Activated T-helper 1 cell treated with anti-CD3 and anti-CD28 coated beads, Interleukin-12 subunit alpha, Interleukin-12 subunit beta, Interleukin-2, Interleukin-4 antibody, amounts not matched to agents 30 ng/mL and 10 ng/mL and 1 ng/mL, durations not matched to agents 14 hours and 24 hours and 36 hours (primary cell): ENCODE measurements at regions not wholly inside any gene's neighbourhood (a gene's known extent, or its start where the extent isn't known, plus 50 kb on each side); places are given as distances from the start of the nearest gene placed in this dataset.

Source experiments
- DNase-seq: peaks from one replicate; pipeline ENCODE4 v3.0.0; 2021; ENCODE audit warnings: low spot score
- H3K27ac Mint-ChIP-seq: one replicate; pipeline ENCODE4 v1.8.0; 2021; ENCODE audit warnings: mild to moderate bottlenecking, mixed read lengths
- H3K27me3 Mint-ChIP-seq: one replicate; pipeline ENCODE4 v1.8.0; 2022; ENCODE audit warnings: mild to moderate bottlenecking, moderate library complexity, mixed read lengths; ENCODE audit not compliant: insufficient read depth
- H3K36me3 Mint-ChIP-seq: one replicate; pipeline ENCODE4 v1.8.0; 2021; ENCODE audit warnings: low read depth, mixed read lengths
- H3K4me1 Mint-ChIP-seq: one replicate; pipeline ENCODE4 v1.8.0; 2021; ENCODE audit warnings: low read depth, mixed read lengths
- H3K4me3 Mint-ChIP-seq: one replicate; pipeline ENCODE4 v1.8.0; 2021; ENCODE audit warnings: mild to moderate bottlenecking, moderate library complexity, mixed read lengths
- H3K9me3 Mint-ChIP-seq: one replicate; pipeline ENCODE4 v1.8.0; 2021; ENCODE audit warnings: mixed read lengths
- intact Hi-C: fragments of 100-400 bp; cut with micrococcal nuclease; formaldehyde crosslinking; loops from one replicate; pipeline ENCODE4 v1.15.1; 2024

- Mint-ChIP-seq H3K27me3 (peaks cover 19% of the 10 kb centered on the region), H3K27ac (no peak overlapping the region), H3K36me3 (no peaks in the 10 kb centered on the region), H3K9me3 (no peaks in the 10 kb centered on the region), H3K4me1 (no peaks in the 10 kb centered on the region), H3K4me3 (no peak overlapping the region)
- no peak for DNase-seq
- intact Hi-C loops = no loop called here
Observed at GRCh38 chr12:25424211-25424731, 128.8 kb downstream of the LMNTD1 start.

- intact Hi-C loops = no loop called here
- DNase-seq = no peak
- Mint-ChIP-seq H3K27ac (no peak overlapping the region), H3K27me3 (peaks cover 21% of the 10 kb centered on the region), H3K4me1 (no peaks in the 10 kb centered on the region), H3K4me3 (no peak overlapping the region), H3K36me3 (no peaks in the 10 kb centered on the region), H3K9me3 (no peaks in the 10 kb centered on the region)
Observed at GRCh38 chr12:25423355-25424050, 129.6 kb downstream of the LMNTD1 start.

- no peak overlapping the region for H3K27ac Mint-ChIP-seq
- no peak for DNase-seq
- H3K36me3 Mint-ChIP-seq = no peaks in the 10 kb centered on the region
- peaks cover 18% of the 10 kb centered on the region for H3K27me3 Mint-ChIP-seq
- H3K4me1 Mint-ChIP-seq = no peaks in the 10 kb centered on the region
- H3K9me3 Mint-ChIP-seq = no peaks in the 10 kb centered on the region
- no peak overlapping the region for H3K4me3 Mint-ChIP-seq
- intact Hi-C loops = no loop called here
Observed at GRCh38 chr12:25422241-25422640, 130.8 kb downstream of the LMNTD1 start.

- intact Hi-C loops = no loop called here
- Mint-ChIP-seq H3K4me1 (no peaks in the 10 kb centered on the region), H3K36me3 (no peaks in the 10 kb centered on the region), H3K9me3 (no peaks in the 10 kb centered on the region), H3K27ac (no peak overlapping the region), H3K4me3 (no peak overlapping the region), H3K27me3 (peaks cover 21% of the 10 kb centered on the region)
- DNase-seq = no peak
Observed at GRCh38 chr12:25421651-25422167, 131.4 kb downstream of the LMNTD1 start.

- no peaks in the 10 kb centered on the region for H3K4me1 Mint-ChIP-seq
- intact Hi-C loops = no loop called here
- peaks cover 18% of the 10 kb centered on the region for H3K27me3 Mint-ChIP-seq
- H3K36me3 Mint-ChIP-seq = no peaks in the 10 kb centered on the region
- H3K27ac Mint-ChIP-seq = no peak overlapping the region
- DNase-seq = no peak
- H3K4me3 Mint-ChIP-seq = no peak overlapping the region
- H3K9me3 Mint-ChIP-seq = no peaks in the 10 kb centered on the region
Observed at GRCh38 chr12:25420116-25420515, 133.0 kb downstream of the LMNTD1 start.

- H3K9me3 Mint-ChIP-seq = no peaks in the 10 kb centered on the region
- intact Hi-C loops = no loop called here
- H3K27me3 Mint-ChIP-seq = peaks cover 18% of the 10 kb centered on the region
- no peak overlapping the region for H3K4me3 Mint-ChIP-seq
- H3K36me3 Mint-ChIP-seq = no peaks in the 10 kb centered on the region
- DNase-seq = no peak
- H3K27ac Mint-ChIP-seq = no peak overlapping the region
- H3K4me1 Mint-ChIP-seq = no peaks in the 10 kb centered on the region
Observed at GRCh38 chr12:25419595-25419994, 133.5 kb downstream of the LMNTD1 start.

- Mint-ChIP-seq H3K27me3 (peaks cover 18% of the 10 kb centered on the region), H3K4me3 (no peak overlapping the region), H3K4me1 (no peaks in the 10 kb centered on the region), H3K36me3 (no peaks in the 10 kb centered on the region), H3K27ac (no peak overlapping the region), H3K9me3 (no peaks in the 10 kb centered on the region)
- no peak for DNase-seq
- intact Hi-C loops = no loop called here
Observed at GRCh38 chr12:25417071-25417470, 136.0 kb downstream of the LMNTD1 start.

- H3K4me3 Mint-ChIP-seq = no peak overlapping the region
- peaks cover 18% of the 10 kb centered on the region for H3K27me3 Mint-ChIP-seq
- no peak for DNase-seq
- no peaks in the 10 kb centered on the region for H3K4me1 Mint-ChIP-seq
- H3K9me3 Mint-ChIP-seq = no peaks in the 10 kb centered on the region
- no peak overlapping the region for H3K27ac Mint-ChIP-seq
- no peaks in the 10 kb centered on the region for H3K36me3 Mint-ChIP-seq
- intact Hi-C loops = no loop called here
Observed at GRCh38 chr12:25416516-25416915, 136.6 kb downstream of the LMNTD1 start.

- no peak overlapping the region for H3K4me3 Mint-ChIP-seq
- no peaks in the 10 kb centered on the region for H3K36me3 Mint-ChIP-seq
- intact Hi-C loops = no loop called here
- no peaks in the 10 kb centered on the region for H3K9me3 Mint-ChIP-seq
- H3K27me3 Mint-ChIP-seq = peaks cover 13% of the 10 kb centered on the region
- DNase-seq = no peak
- no peak overlapping the region for H3K27ac Mint-ChIP-seq
- H3K4me1 Mint-ChIP-seq = no peaks in the 10 kb centered on the region
Observed at GRCh38 chr12:25415004-25415403, 138.1 kb downstream of the LMNTD1 start.

GRCh38 chr12:25412735-25413134, 140.3 kb downstream of the LMNTD1 start:
- Mint-ChIP-seq H3K27ac (no peak overlapping the region), H3K27me3 (peaks cover 5% of the 10 kb centered on the region), H3K4me3 (no peak overlapping the region), H3K4me1 (no peaks in the 10 kb centered on the region), H3K9me3 (no peaks in the 10 kb centered on the region), H3K36me3 (no peaks in the 10 kb centered on the region)
- intact Hi-C loops = no loop called here
- no peak for DNase-seq

GRCh38 chr12:25404955-25405354, 148.1 kb downstream of the LMNTD1 start:
- H3K9me3 Mint-ChIP-seq = peaks cover 14% of the 10 kb centered on the region
- no peak overlapping the region for H3K27ac Mint-ChIP-seq
- no peaks in the 10 kb centered on the region for H3K4me1 Mint-ChIP-seq
- peaks cover 9% of the 10 kb centered on the region for H3K27me3 Mint-ChIP-seq
- no peak overlapping the region for H3K4me3 Mint-ChIP-seq
- H3K36me3 Mint-ChIP-seq = peaks cover 2% of the 10 kb centered on the region
- DNase-seq = no peak
- intact Hi-C loops = no loop called here

GRCh38 chr12:25401547-25402345, 151.0 kb upstream of the KRAS start:
- intact Hi-C loops = no loop called here
- no peak for DNase-seq
- H3K36me3 Mint-ChIP-seq = peaks cover 2% of the 10 kb centered on the region
- H3K27ac Mint-ChIP-seq = no peak overlapping the region
- H3K27me3 Mint-ChIP-seq = peaks cover 12% of the 10 kb centered on the region
- H3K4me3 Mint-ChIP-seq = no peak overlapping the region
- peaks cover 20% of the 10 kb centered on the region for H3K9me3 Mint-ChIP-seq
- no peaks in the 10 kb centered on the region for H3K4me1 Mint-ChIP-seq

- Mint-ChIP-seq H3K4me3 (no peak overlapping the region), H3K4me1 (no peaks in the 10 kb centered on the region), H3K36me3 (peaks cover 2% of the 10 kb centered on the region), H3K27ac (no peak overlapping the region), H3K9me3 (peaks cover 17% of the 10 kb centered on the region), H3K27me3 (peaks cover 15% of the 10 kb centered on the region)
- intact Hi-C loops = no loop called here
- no peak for DNase-seq
Observed at GRCh38 chr12:25397001-25397400, 146.3 kb upstream of the KRAS start.
